ENCODE measurements at regions not wholly inside any gene's neighbourhood (a gene's known extent, or its start where the extent isn't known, plus 50 kb on each side); places are given as distances from the start of the nearest gene placed in this dataset.

GRCh38 chr11:116193321-116194131 lies 579.3 kb downstream of the BUD13 start:
- Histone ChIP-seq H3K4me3 (peak overlapping the region; percentile 13 to 52 (median 44)), H3K4me1 (peaks cover 0 to 12% (median 2%) of the 10 kb centered on the region in 4 donors), H3K27me3 (peaks cover 0 to 6% of the 10 kb centered on the region in 2 donors), H3K27ac (peak overlapping the region in 2 of 4 donors; percentile 52 to 65), H3K9me3 (no peaks in the 10 kb centered on the region), H3K36me3 (no peaks in the 10 kb centered on the region)
- DNase-seq (ENCODE audit: low spot score in 2 of 2), result no peak
- WGBS, 2 donors, result 1 to 2% methylated on average over 34 of the region's 34 CpGs
- TF ChIP-seq EP300 (IDR thresholded peaks at IDR 0.05) (no peak), POLR2A (IDR thresholded peaks at IDR 0.05) (no peak), CTCF (IDR thresholded peaks at IDR 0.05) (peak in 1 of 5 experiments; percentile 11)

GRCh38 chr11:116192509-116193210 lies 580.1 kb downstream of the BUD13 start:
- peaks cover 0 to 12% (median 2%) of the 10 kb centered on the region in 4 donors for H3K4me1 ChIP-seq
- DNase-seq (ENCODE audit: low spot score in 2 of 2), result no peak
- H3K9me3 ChIP-seq, result no peaks in the 10 kb centered on the region
- peak overlapping the region; percentile 13 to 52 (median 44) for H3K4me3 ChIP-seq
- WGBS, 2 donors, result 32 to 37% methylated on average over 11 to 12 of the region's 12 CpGs
- H3K27me3 ChIP-seq, result peaks cover 0 to 6% of the 10 kb centered on the region in 2 donors
- H3K27ac ChIP-seq, result no peak overlapping the region
- TF ChIP-seq POLR2A (IDR thresholded peaks at IDR 0.05) (no peak), CTCF (IDR thresholded peaks at IDR 0.05) (no peak), EP300 (IDR thresholded peaks at IDR 0.05) (no peak)
- no peaks in the 10 kb centered on the region for H3K36me3 ChIP-seq

GRCh38 chr11:116190861-116191260 lies 581.9 kb downstream of the BUD13 start:
- WGBS, 2 donors, result 100% methylated on average over 1 to 3 of the region's 3 CpGs
- H3K9me3 ChIP-seq, result no peaks in the 10 kb centered on the region

GRCh38 chr11:116189408-116190170 lies 583.2 kb downstream of the BUD13 start:
- TF ChIP-seq CTCF (IDR thresholded peaks at IDR 0.05) (no peak), POLR2A (IDR thresholded peaks at IDR 0.05) (no peak), EP300 (IDR thresholded peaks at IDR 0.05) (no peak)
- no peak overlapping the region for H3K4me3 ChIP-seq
- H3K27ac ChIP-seq, result no peak overlapping the region
- DNase-seq (ENCODE audit: low spot score in 2 of 2), result no peak
- H3K36me3 ChIP-seq, result no peaks in the 10 kb centered on the region
- peaks cover 0 to 12% (median 2%) of the 10 kb centered on the region in 4 donors for H3K4me1 ChIP-seq
- no peaks in the 10 kb centered on the region for H3K9me3 ChIP-seq
- WGBS, 2 donors, result 62 to 70% methylated on average over 10 of the region's 10 CpGs
- peaks cover 0 to 6% of the 10 kb centered on the region in 2 donors for H3K27me3 ChIP-seq

More at GRCh38 chr11:116190861-116191260, 581.9 kb downstream of the BUD13 start:
- TF ChIP-seq POLR2A (IDR thresholded peaks at IDR 0.05), result no peak
- TF ChIP-seq CTCF (IDR thresholded peaks at IDR 0.05), result no peak
- TF ChIP-seq EP300 (IDR thresholded peaks at IDR 0.05), result no peak
- H3K27me3 ChIP-seq, result peaks cover 0 to 6% of the 10 kb centered on the region in 2 donors
- no peak for DNase-seq (ENCODE audit: low spot score in 2 of 2)
- H3K27ac ChIP-seq, result no peak overlapping the region
- no peak overlapping the region for H3K4me3 ChIP-seq
- peaks cover 0 to 12% (median 2%) of the 10 kb centered on the region in 4 donors for H3K4me1 ChIP-seq
- no peaks in the 10 kb centered on the region for H3K36me3 ChIP-seq
